Activated T-helper 1 cell treated with anti-CD3 and anti-CD28 coated beads, Interleukin-12 subunit alpha, Interleukin-12 subunit beta, Interleukin-2, Interleukin-4 antibody, amounts not matched to agents 30 ng/mL and 10 ng/mL and 1 ng/mL, durations not matched to agents 14 hours and 24 hours and 36 hours (primary cell): ENCODE measurements at regions not wholly inside any gene's neighbourhood (a gene's known extent, or its start where the extent isn't known, plus 50 kb on each side); places are given as distances from the start of the nearest gene placed in this dataset.

Experiments
- DNase-seq: peaks from one replicate; pipeline ENCODE4 v3.0.0; 2021; ENCODE audit warnings: low spot score
- H3K27ac Mint-ChIP-seq: one replicate; pipeline ENCODE4 v1.8.0; 2021; ENCODE audit warnings: mild to moderate bottlenecking, mixed read lengths
- H3K27me3 Mint-ChIP-seq: one replicate; pipeline ENCODE4 v1.8.0; 2022; ENCODE audit warnings: mild to moderate bottlenecking, moderate library complexity, mixed read lengths; ENCODE audit not compliant: insufficient read depth
- H3K36me3 Mint-ChIP-seq: one replicate; pipeline ENCODE4 v1.8.0; 2021; ENCODE audit warnings: low read depth, mixed read lengths
- H3K4me1 Mint-ChIP-seq: one replicate; pipeline ENCODE4 v1.8.0; 2021; ENCODE audit warnings: low read depth, mixed read lengths
- H3K4me3 Mint-ChIP-seq: one replicate; pipeline ENCODE4 v1.8.0; 2021; ENCODE audit warnings: mild to moderate bottlenecking, moderate library complexity, mixed read lengths
- H3K9me3 Mint-ChIP-seq: one replicate; pipeline ENCODE4 v1.8.0; 2021; ENCODE audit warnings: mixed read lengths
- intact Hi-C: fragments of 100-400 bp; cut with micrococcal nuclease; formaldehyde crosslinking; loops from one replicate; pipeline ENCODE4 v1.15.1; 2024

DNA sequence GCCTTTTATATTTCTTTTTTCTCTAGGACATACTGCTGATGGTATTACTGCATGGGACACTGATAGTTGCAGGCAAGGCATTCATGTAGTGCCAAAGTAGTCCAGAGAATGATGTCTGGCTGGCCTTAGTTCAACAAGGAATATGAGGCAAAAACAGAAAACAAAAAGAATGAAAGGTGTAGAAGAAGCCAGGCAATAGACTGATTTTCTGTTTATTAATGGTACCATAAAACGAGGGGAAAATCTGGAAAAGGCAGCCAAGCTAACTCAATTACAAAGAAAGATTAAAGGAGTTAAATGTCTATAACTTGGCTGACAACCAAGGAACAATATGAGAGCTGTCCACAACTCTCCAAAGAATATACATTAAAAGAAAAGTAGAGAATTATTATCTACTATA lies 284.9 kb downstream of the ZEB2 start:
- Mint-ChIP-seq H3K9me3 (no peaks in the 10 kb centered on the region), H3K4me1 (peaks cover 74% of the 10 kb centered on the region), H3K36me3 (peaks cover 9% of the 10 kb centered on the region), H3K4me3 (no peak overlapping the region), H3K27ac (no peak overlapping the region), H3K27me3 (no peaks in the 10 kb centered on the region)
- intact Hi-C loops, result loop anchor here (5.0 kb wide), 1 partner anchor 47 kb away; no protein-coding TSS in a partner anchor
- no peak for DNase-seq

DNA sequence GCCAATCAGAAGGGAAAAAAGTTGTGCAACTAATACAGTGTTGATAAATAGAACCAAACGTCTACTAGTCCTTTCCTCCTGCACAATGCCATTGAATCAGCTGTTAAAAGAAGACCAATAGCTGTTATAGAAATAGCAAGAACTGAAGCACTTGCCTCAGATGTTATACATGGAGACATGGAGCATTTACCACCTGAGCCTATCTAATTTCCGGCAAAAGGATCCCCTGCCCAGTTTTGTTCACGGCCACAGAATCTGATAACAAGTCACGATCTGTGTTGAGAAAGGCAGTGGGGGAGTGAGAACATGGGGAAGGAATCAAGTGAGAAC lies 285.4 kb downstream of the ZEB2 start:
- Mint-ChIP-seq H3K4me1 (peaks cover 71% of the 10 kb centered on the region), H3K4me3 (peak overlapping the region; percentile 37), H3K27ac (peak overlapping the region; percentile 66), H3K9me3 (no peaks in the 10 kb centered on the region), H3K36me3 (peaks cover 8% of the 10 kb centered on the region), H3K27me3 (no peaks in the 10 kb centered on the region)
- no peak for DNase-seq
- intact Hi-C loops, result loop anchor here (5.0 kb wide), 1 partner anchor 37 kb away; no protein-coding TSS in a partner anchor

DNA sequence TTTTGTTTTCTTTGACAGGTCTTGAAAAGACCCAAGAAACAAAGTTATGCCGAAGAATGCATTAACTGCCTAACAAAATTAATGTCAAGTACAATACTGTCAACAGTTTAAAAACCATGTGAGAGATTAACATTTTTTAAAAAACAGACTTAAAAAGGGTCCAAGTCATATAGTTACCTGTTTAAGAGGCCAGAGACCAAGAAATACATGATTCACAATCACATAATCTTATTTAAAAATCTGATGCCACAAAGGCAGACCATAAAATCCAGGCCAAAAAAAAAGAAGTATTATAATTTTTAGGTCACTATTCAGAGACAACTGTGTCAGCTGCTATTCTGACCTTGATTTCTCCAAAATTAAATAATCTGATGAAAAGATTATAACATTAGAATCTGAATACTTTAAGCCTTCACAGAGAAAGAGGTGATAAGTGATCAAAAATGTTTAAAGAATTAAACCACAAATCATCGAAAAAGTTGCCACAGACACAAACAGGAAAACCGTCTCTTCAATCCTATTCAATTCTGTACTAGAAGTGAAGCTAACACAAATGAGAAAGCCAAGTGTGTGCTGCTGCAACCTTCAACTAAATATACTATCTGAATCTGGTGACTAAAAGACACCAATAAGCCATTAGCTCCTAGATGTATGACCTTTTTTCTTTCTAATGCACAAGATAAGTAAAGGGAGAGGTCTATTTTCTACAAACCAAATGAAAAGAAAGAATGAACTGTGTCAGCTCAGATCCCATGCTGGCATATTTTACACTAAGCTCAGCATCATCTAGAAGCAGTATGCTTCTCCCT lies 286.0 kb downstream of the ZEB2 start:
- Mint-ChIP-seq H3K4me1 (peaks cover 73% of the 10 kb centered on the region), H3K9me3 (no peaks in the 10 kb centered on the region), H3K4me3 (peak overlapping the region; percentile 37), H3K27ac (peak overlapping the region; percentile 66), H3K27me3 (no peaks in the 10 kb centered on the region), H3K36me3 (peaks cover 10% of the 10 kb centered on the region)
- intact Hi-C loops, result loop anchor here (5.0 kb wide), 1 partner anchor 37 kb away; no protein-coding TSS in a partner anchor
- no peak for DNase-seq

DNA sequence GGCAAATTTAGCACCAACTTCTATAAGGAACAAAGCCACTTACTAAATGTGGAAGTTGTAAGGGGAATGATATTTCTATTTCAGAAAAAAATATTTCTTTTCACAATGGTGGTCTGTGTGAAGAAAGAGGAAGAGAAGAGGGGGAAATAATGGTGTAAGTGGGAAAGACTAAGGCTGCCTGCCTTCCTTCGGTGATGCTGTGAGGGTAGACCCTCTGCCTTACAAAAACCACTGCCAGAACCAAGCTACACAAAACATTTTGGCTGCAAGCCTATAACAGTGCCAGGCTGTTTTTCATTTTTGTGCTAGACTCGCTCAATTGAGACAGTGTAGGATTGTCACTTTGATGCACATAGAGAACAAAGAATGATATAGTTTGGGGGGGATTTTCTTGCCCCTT lies 286.6 kb downstream of the ZEB2 start:
- no peak for DNase-seq
- peak overlapping the region; percentile 62 for H3K27ac Mint-ChIP-seq
- H3K36me3 Mint-ChIP-seq, result peaks cover 10% of the 10 kb centered on the region
- peaks cover 67% of the 10 kb centered on the region for H3K4me1 Mint-ChIP-seq
- intact Hi-C loops, result loop anchor here (5.0 kb wide), 1 partner anchor 36 kb away; no protein-coding TSS in a partner anchor
- H3K27me3 Mint-ChIP-seq, result no peaks in the 10 kb centered on the region
- H3K9me3 Mint-ChIP-seq, result no peaks in the 10 kb centered on the region
- peak overlapping the region; percentile 37 for H3K4me3 Mint-ChIP-seq

DNA sequence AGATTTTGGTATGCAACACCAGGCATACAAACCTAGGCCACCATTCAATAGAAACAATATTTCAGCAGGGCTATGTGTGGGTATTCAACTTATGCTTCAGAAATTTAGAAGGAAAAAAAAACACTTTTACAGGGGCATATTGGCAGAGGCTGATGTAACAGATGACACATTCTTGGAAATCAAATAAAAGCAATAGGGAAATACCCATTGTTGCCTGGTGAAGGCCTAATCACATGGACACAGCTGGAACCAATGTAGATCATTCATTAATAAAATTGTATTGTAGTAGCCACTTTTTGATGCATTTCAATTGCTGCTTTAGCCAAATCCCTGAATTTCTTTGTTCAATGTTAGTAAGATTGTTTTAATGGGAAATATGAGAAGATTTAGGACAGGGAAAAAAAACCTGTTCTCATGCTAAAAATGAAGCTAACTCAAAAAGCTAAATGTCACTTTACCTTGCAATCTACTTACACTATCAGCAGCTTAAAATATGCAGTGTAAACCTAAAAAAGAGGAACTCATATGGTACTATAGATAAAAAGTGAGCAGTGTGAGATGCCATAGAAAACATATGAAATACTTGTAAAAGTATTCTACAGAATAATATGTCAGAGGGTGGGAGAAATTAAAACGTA lies 289.4 kb downstream of the ZEB2 start:
- Mint-ChIP-seq H3K27ac (no peak overlapping the region), H3K36me3 (peaks cover 8% of the 10 kb centered on the region), H3K4me1 (peaks cover 58% of the 10 kb centered on the region), H3K9me3 (no peaks in the 10 kb centered on the region), H3K27me3 (no peaks in the 10 kb centered on the region), H3K4me3 (no peak overlapping the region)
- DNase-seq, result no peak
- intact Hi-C loops, result loop anchor here (2.0 to 5.0 kb wide), 2 partner anchors 14 to 33 kb away; no protein-coding TSS in a partner anchor

DNA sequence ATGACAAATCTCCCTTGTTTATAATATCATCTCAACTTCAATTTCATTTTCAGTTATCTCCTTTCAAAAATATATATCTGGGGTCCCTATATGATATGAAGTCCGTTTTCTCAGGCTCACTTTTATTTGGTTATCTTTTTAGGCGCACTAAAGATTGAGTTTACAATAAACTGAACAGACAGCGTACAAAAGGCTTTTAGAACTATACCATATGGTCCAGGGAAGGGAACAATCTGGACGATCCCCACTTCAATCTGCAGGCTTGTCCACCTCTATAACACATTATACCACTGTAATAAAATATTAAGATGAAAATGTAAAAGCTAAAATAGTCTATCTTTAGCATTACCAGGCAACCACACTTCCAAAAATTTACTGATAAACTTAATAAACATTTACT lies 289.9 kb downstream of the ZEB2 start:
- Mint-ChIP-seq H3K27me3 (no peaks in the 10 kb centered on the region), H3K27ac (no peak overlapping the region), H3K9me3 (no peaks in the 10 kb centered on the region), H3K4me3 (no peak overlapping the region), H3K4me1 (peaks cover 53% of the 10 kb centered on the region), H3K36me3 (peaks cover 8% of the 10 kb centered on the region)
- DNase-seq, result no peak
- intact Hi-C loops, result loop anchor here (2.0 to 5.0 kb wide), 2 partner anchors 13 to 33 kb away; no protein-coding TSS in a partner anchor

DNA sequence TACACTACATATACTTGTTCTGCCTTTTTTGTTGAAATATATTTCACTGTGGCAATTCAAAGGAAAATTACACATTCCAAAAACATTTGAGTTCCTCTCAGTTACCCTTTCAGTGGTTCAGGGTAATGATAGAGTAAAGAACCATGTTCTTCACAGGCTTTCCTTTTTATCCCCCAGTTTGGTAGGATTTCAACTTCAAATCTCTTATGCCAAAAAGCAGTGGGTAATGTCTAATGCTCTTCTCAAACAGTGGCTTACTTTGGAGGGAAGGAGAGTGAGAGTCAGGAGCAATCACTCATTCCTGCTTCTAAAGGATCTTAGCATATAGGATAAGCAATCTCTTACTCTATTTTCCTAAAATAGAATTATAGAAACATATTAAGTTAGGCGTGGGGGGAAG lies 290.6 kb downstream of the ZEB2 start:
- Mint-ChIP-seq H3K4me3 (no peak overlapping the region), H3K27me3 (no peaks in the 10 kb centered on the region), H3K36me3 (peaks cover 6% of the 10 kb centered on the region), H3K9me3 (no peaks in the 10 kb centered on the region), H3K4me1 (peaks cover 45% of the 10 kb centered on the region), H3K27ac (no peak overlapping the region)
- intact Hi-C loops, result no loop called here
- no peak for DNase-seq

DNA sequence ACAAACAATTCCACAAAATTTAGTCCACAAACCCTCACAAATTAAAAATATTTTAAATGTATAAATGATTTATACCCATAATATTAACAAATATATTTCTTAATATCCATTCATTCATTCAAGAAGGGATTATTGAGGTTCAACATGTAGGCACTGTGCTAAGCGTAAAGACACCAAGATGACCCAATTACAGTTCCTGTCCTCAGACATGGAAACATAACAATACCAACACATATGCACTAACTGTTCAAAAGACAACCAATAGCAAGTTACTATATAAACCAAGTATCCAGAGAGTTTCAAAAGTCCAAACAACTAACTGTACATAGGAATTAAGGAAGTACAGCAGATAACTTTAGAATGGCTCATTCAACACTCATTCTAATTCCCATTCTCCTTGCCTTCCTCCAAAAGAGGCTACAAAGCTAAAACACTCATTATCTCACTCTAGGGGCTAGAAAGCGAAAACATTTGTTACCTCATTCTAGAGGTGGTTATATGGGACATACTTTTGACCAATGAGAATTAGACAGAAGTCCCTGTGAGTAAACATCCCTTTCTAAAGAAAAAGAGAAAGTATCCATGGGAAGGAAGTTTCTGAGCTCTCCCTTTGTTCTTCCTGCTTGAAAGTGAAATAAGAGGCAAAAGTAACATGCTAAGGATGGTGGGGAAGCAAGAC lies 292.4 kb downstream of the ZEB2 start:
- Mint-ChIP-seq H3K4me1 (peaks cover 28% of the 10 kb centered on the region), H3K36me3 (peaks cover 2% of the 10 kb centered on the region), H3K4me3 (no peak overlapping the region), H3K27ac (no peak overlapping the region), H3K9me3 (no peaks in the 10 kb centered on the region), H3K27me3 (no peaks in the 10 kb centered on the region)
- DNase-seq, result no peak
- intact Hi-C loops, result no loop called here

DNA sequence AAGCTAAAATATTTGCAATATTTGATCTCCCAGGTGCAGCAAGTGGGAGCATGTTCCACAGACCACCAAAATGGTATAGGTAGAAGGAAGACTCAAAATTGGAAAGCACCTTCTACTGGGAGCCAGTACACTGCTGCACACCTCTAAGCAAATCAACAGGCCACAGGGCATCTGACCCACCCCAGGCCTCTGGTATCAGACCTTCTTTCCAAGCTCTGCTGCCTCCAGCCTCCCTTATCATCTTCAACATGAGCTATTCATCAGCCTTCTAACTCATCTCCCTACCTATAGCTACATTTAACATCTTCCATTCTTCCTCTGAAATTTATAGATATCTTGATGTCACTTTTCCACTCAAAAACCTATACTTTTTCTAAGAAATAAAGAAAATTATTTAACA lies 294.8 kb downstream of the ZEB2 start:
- no peak for DNase-seq
- Mint-ChIP-seq H3K4me1 (peaks cover 17% of the 10 kb centered on the region), H3K9me3 (no peaks in the 10 kb centered on the region), H3K4me3 (no peak overlapping the region), H3K27ac (no peak overlapping the region), H3K27me3 (no peaks in the 10 kb centered on the region), H3K36me3 (peaks cover 2% of the 10 kb centered on the region)
- intact Hi-C loops, result no loop called here

DNA sequence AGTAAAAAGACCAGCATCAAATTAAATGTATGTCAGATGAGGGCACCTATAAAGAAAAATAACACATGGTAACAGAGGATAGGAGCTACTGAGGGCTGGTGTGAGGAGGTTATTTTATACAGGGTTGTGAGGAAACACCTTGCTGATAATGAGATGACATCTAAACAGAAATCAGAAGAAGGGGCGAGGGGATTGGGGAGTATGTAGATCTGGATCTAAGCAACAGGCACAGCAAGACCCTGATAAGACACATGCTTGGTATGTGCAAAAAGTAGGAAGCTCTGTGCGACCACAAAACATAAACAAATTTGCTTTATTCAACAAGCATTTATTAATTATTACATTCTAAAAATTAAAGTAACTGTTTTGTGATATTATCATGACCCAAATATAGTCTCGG lies 295.4 kb downstream of the ZEB2 start:
- no peaks in the 10 kb centered on the region for H3K9me3 Mint-ChIP-seq
- no peak for DNase-seq
- no peak overlapping the region for H3K4me3 Mint-ChIP-seq
- intact Hi-C loops, result no loop called here
- H3K27ac Mint-ChIP-seq, result no peak overlapping the region
- H3K36me3 Mint-ChIP-seq, result peaks cover 2% of the 10 kb centered on the region
- no peaks in the 10 kb centered on the region for H3K27me3 Mint-ChIP-seq
- peaks cover 14% of the 10 kb centered on the region for H3K4me1 Mint-ChIP-seq

DNA sequence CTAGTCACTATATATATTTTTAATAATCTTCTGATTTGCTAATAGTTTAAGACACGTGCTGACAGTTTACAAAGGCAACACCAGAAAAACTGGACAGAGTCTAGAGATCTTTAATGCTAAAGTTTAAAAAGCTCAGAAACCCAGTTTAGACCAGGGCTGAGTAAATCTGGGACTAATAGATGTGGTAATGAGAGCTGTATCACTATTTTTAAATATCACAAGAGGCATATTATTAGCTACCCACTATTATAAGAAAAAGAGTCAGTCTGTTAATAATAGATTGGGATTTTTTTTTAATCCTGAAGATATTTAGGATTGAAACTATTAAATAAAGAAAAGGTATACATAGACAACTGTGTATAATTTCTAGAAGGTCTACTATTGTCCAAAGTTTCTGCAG lies 299.9 kb downstream of the ZEB2 start:
- no peaks in the 10 kb centered on the region for H3K27me3 Mint-ChIP-seq
- H3K36me3 Mint-ChIP-seq, result no peaks in the 10 kb centered on the region
- H3K4me1 Mint-ChIP-seq, result peaks cover 9% of the 10 kb centered on the region
- H3K4me3 Mint-ChIP-seq, result no peak overlapping the region
- H3K27ac Mint-ChIP-seq, result no peak overlapping the region
- H3K9me3 Mint-ChIP-seq, result no peaks in the 10 kb centered on the region
- DNase-seq, result no peak
- intact Hi-C loops, result no loop called here

DNA sequence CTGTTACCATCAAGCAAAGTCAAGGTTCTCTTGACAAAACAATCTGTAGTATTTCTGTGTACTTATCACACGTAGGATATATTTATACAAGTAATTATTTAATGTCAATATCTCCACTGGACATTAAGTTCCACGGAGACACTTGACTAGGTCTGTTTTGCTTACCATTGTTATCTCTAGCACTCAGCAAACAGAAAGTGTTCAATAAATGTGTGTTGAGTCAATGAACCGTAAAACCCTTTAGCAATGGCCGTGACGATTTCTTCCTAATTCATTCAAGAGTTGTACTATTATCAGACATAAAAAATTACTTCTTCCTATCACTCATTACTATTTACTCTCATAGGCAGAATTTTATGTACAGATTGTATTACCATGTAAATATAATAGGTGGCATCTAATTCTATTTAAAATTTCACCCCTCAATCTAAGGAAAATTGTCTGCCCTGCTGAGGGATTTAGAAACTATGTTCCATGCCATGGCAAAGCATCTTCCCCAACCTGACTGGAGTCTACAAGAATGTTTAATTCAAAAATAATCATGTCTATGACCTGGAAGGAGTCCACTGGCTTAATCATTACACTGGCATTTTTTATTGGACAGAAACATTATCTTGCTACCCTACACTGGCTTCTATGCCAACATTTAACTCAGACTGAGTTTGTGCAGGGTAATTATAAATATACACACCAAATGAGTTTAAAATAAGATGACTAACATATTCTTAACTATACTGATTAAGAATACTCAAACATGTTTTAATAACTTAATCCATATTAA lies 301.9 kb downstream of the ZEB2 start:
- Mint-ChIP-seq H3K27me3 (no peaks in the 10 kb centered on the region), H3K9me3 (no peaks in the 10 kb centered on the region), H3K4me1 (peaks cover 27% of the 10 kb centered on the region), H3K27ac (no peak overlapping the region), H3K4me3 (no peak overlapping the region), H3K36me3 (no peaks in the 10 kb centered on the region)
- intact Hi-C loops, result loop anchor here (2.0 kb wide), 1 partner anchor 13 kb away; no protein-coding TSS in a partner anchor
- no peak for DNase-seq
